H9 (cell line): ENCODE measurements at regions not wholly inside any gene's neighbourhood (a gene's known extent, or its start where the extent isn't known, plus 50 kb on each side); places are given as distances from the start of the nearest gene placed in this dataset.

Experiments used
- DNase-seq: peaks from one replicate; pipeline ENCODE4 v3.0.0-alpha.2; 2017
- H2AFZ ChIP-seq: one replicate; pipeline ENCODE4 v1.6.1; 2013; ENCODE audit warnings: mild to moderate bottlenecking, low read length, control low read depth, moderate library complexity
- H2AK5ac ChIP-seq: 2 replicates; pipeline ENCODE4 v1.6.1; 2013; ENCODE audit warnings: low read length, control low read depth, mixed read lengths; ENCODE audit not compliant: insufficient read length
- H2BK120ac ChIP-seq: one replicate; pipeline ENCODE4 v1.6.1; 2013; ENCODE audit warnings: low read depth, mild to moderate bottlenecking, low read length, control low read depth, inconsistent platforms; ENCODE audit not compliant: poor library complexity, severe bottlenecking
- H2BK12ac ChIP-seq: 2 replicates; pipeline ENCODE4 v1.6.1; 2013; ENCODE audit warnings: low read length, control low read depth, mixed read lengths, low read depth; ENCODE audit not compliant: insufficient read length
- H2BK15ac ChIP-seq: 2 replicates; pipeline ENCODE4 v1.6.1; 2013; ENCODE audit warnings: low read depth, low read length, control low read depth
- H2BK20ac ChIP-seq: one replicate; pipeline ENCODE4 v1.6.1; 2013; ENCODE audit warnings: low read depth, mild to moderate bottlenecking, low read length, control low read depth, inconsistent platforms; ENCODE audit not compliant: poor library complexity, severe bottlenecking
- H2BK5ac ChIP-seq: 2 replicates; pipeline ENCODE4 v1.6.1; 2013; ENCODE audit warnings: low read length, control low read depth, mixed read lengths; ENCODE audit not compliant: insufficient read length
- H3K14ac ChIP-seq: 2 replicates; pipeline ENCODE4 v1.6.1; 2013; ENCODE audit warnings: low read length, control low read depth; ENCODE audit not compliant: insufficient read depth
- H3K18ac ChIP-seq: 2 replicates; pipeline ENCODE4 v1.6.1; 2013; ENCODE audit warnings: low read depth, mild to moderate bottlenecking, mixed read lengths, low read length, control low read depth; ENCODE audit not compliant: insufficient read length
- H3K23ac ChIP-seq: 2 replicates; pipeline ENCODE4 v1.6.1; 2013; ENCODE audit warnings: low read length, control low read depth, mixed read lengths, low read depth; ENCODE audit not compliant: insufficient read length
- H3K23me2 ChIP-seq: 2 replicates; pipeline ENCODE4 v1.6.1; 2013; ENCODE audit warnings: low read depth, mild to moderate bottlenecking, mixed read lengths, low read length, control low read depth; ENCODE audit not compliant: insufficient read length, poor library complexity, severe bottlenecking
- H3K27ac ChIP-seq: 2 replicates; pipeline ENCODE4 v1.5.1; 2013; ENCODE audit warnings: low read length, control low read depth, mixed read lengths, low read depth; ENCODE audit not compliant: insufficient read length
- H3K27me3 ChIP-seq: 2 replicates; pipeline ENCODE4 v1.6.1; 2013; ENCODE audit warnings: low read length, control low read depth, inconsistent platforms; ENCODE audit not compliant: insufficient read depth
- H3K4ac ChIP-seq: 2 replicates; pipeline ENCODE4 v1.6.1; 2013; ENCODE audit warnings: low read depth, mild to moderate bottlenecking, control low read depth, inconsistent platforms, low read length, moderate library complexity
- H3K4me1 ChIP-seq: 2 replicates; pipeline ENCODE4 v1.6.1; 2013; ENCODE audit warnings: low read length, control low read depth, inconsistent platforms; ENCODE audit not compliant: insufficient read depth
- H3K4me2 ChIP-seq: 2 replicates; pipeline ENCODE4 v1.6.1; 2013; ENCODE audit warnings: low read length, control low read depth, mixed read lengths; ENCODE audit not compliant: insufficient read length, insufficient read depth
- H3K56ac ChIP-seq: 2 replicates; pipeline ENCODE4 v1.6.1; 2013; ENCODE audit warnings: low read depth, mild to moderate bottlenecking, mixed read lengths, low read length, control low read depth; ENCODE audit not compliant: insufficient read length
- H3K79me1 ChIP-seq: 2 replicates; pipeline ENCODE4 v1.6.1; 2013; ENCODE audit warnings: low read depth, mild to moderate bottlenecking, moderate library complexity, low read length, control low read depth, inconsistent platforms; ENCODE audit not compliant: insufficient read depth, poor library complexity, severe bottlenecking
- H3K79me2 ChIP-seq: 2 replicates; pipeline ENCODE4 v1.6.1; 2013; ENCODE audit warnings: low read length, control low read depth, inconsistent platforms; ENCODE audit not compliant: insufficient read depth
- H3K9ac ChIP-seq: 2 replicates; pipeline ENCODE4 v1.6.1; 2013; ENCODE audit warnings: low read length, control low read depth, mixed read lengths; ENCODE audit not compliant: insufficient read length; ENCODE audit errors: extremely low read depth
- H3K9me3 ChIP-seq: one replicate; pipeline ENCODE4 v1.6.1; 2013; ENCODE audit warnings: low read depth, low read length, inconsistent platforms; ENCODE audit not compliant: control insufficient read depth
- H3T11ph ChIP-seq: one replicate; pipeline ENCODE4 v1.6.1; 2013; ENCODE audit warnings: mild to moderate bottlenecking, low read length, control low read depth, inconsistent platforms
- H4K20me1 ChIP-seq: one replicate; pipeline ENCODE4 v1.6.1; 2013; ENCODE audit not compliant: control insufficient read depth, insufficient read length, insufficient read depth
- H4K5ac ChIP-seq: 2 replicates; pipeline ENCODE4 v1.6.1; 2013; ENCODE audit warnings: low read depth, mild to moderate bottlenecking, mixed read lengths, low read length, control low read depth; ENCODE audit not compliant: insufficient read length
- H4K8ac ChIP-seq: replicated peaks from 2 replicates; pipeline ENCODE4 v1.6.1; 2013; ENCODE audit warnings: low read length, control low read depth, mixed read lengths, low read depth; ENCODE audit not compliant: insufficient read length
- H4K91ac ChIP-seq: 2 replicates; pipeline ENCODE4 v1.6.1; 2013; ENCODE audit warnings: low read depth, mild to moderate bottlenecking, moderate library complexity, mixed read lengths, low read length, control low read depth; ENCODE audit not compliant: insufficient read length
- H3K27ac Mint-ChIP-seq, 3 experiments: 2 replicates in 2 of 3; 3 replicates in 1 of 3; pipeline ENCODE4 v1.8.0; 2020 to 2021; ENCODE audit warnings: mixed read lengths in 3 of 3, mild to moderate bottlenecking in 1 of 3, moderate library complexity in 1 of 3
- H3K27me3 Mint-ChIP-seq: 2 replicates; pipeline ENCODE4 v1.8.0; 2021; ENCODE audit warnings: low read depth, mild to moderate bottlenecking, moderate library complexity, mixed read lengths
- H3K36me3 Mint-ChIP-seq, 3 experiments: 2 replicates in 2 of 3; 3 replicates in 1 of 3; pipeline ENCODE4 v1.8.0; 2020 to 2021; ENCODE audit warnings: low read depth in 3 of 3, mixed read lengths in 3 of 3; ENCODE audit not compliant: insufficient read depth in 1 of 3
- H3K4me1 Mint-ChIP-seq, 2 experiments: 2 replicates each; pipeline ENCODE4 v1.8.0; 2020; ENCODE audit warnings: mixed read lengths in 2 of 2
- H3K4me3 Mint-ChIP-seq, 2 experiments: 2 replicates in 1 of 2; 3 replicates in 1 of 2; pipeline ENCODE4 v1.8.0; 2020 to 2021; ENCODE audit warnings: mild to moderate bottlenecking in 2 of 2, mixed read lengths in 2 of 2, moderate library complexity in 1 of 2
- H3K9me3 Mint-ChIP-seq, 2 experiments: 2 replicates in 1 of 2; 3 replicates in 1 of 2; pipeline ENCODE4 v1.8.0; 2020; ENCODE audit warnings: mild to moderate bottlenecking in 2 of 2, mixed read lengths in 2 of 2, moderate library complexity in 1 of 2
- CTCF ChIP-seq: fragments of 200-600 bp; sonication (generic); conservative IDR thresholded peaks from 3 replicates; pipeline ENCODE4 v1.8.0; 2021; ENCODE audit warnings: antibody characterized with exemption, mild to moderate bottlenecking

GRCh38 chr10:20635570-20635969 is 261.5 kb downstream of the NEBL start:
- no peaks in the 10 kb centered on the region for H3K9me3 ChIP-seq
- Mint-ChIP-seq H3K36me3 (no peaks in the 10 kb centered on the region; a peak in 2 of 7 replicates), H3K4me1 (peaks cover 7 to 9% of the 10 kb centered on the region in 2 experiments), H3K9me3 (no peaks in the 10 kb centered on the region), H3K27ac (no peak overlapping the region), H3K4me3 (no peak overlapping the region), H3K27me3 (no peaks in the 10 kb centered on the region; the same call in 1 of the 2 replicates)
- no peaks in the 10 kb centered on the region for H3K27me3 ChIP-seq
- H2AK5ac ChIP-seq, result no peak overlapping the region
- no peak overlapping the region for H4K91ac ChIP-seq
- no peak overlapping the region for H2AFZ ChIP-seq
- H4K20me1 ChIP-seq, result no peaks in the 10 kb centered on the region
- no peak overlapping the region for H3K56ac ChIP-seq
- no peaks in the 10 kb centered on the region; the same call in 1 of the 2 replicates for H3K4me1 ChIP-seq
- H3K14ac ChIP-seq, result no peak overlapping the region
- H2BK120ac ChIP-seq, result no peak overlapping the region
- H2BK5ac ChIP-seq, result no peak overlapping the region
- H4K5ac ChIP-seq, result no peak overlapping the region
- no peak for DNase-seq
- H3K79me2 ChIP-seq, result no peaks in the 10 kb centered on the region
- H2BK12ac ChIP-seq, result no peak overlapping the region
- H3K23ac ChIP-seq, result no peak overlapping the region
- no peak overlapping the region for H3K18ac ChIP-seq
- no peak overlapping the region for H3K9ac ChIP-seq
- H2BK15ac ChIP-seq, result no peak overlapping the region
- no peak for TF ChIP-seq CTCF
- H3K27ac ChIP-seq, result no peak overlapping the region
- no peak overlapping the region for H3K4ac ChIP-seq
- no peaks in the 10 kb centered on the region for H3K23me2 ChIP-seq
- H2BK20ac ChIP-seq, result no peak overlapping the region
- H3K4me2 ChIP-seq, result no peak overlapping the region
- no peak overlapping the region for H4K8ac ChIP-seq
- no peak overlapping the region for H3T11ph ChIP-seq
- no peaks in the 10 kb centered on the region for H3K79me1 ChIP-seq
